ENCODE measurements at regions not wholly inside any gene's neighbourhood (a gene's known extent, or its start where the extent isn't known, plus 50 kb on each side); places are given as distances from the start of the nearest gene placed in this dataset.
"Not testable (repeated sequence)": the region's sequence is repeated elsewhere in the genome, so short reads cannot be mapped to it uniquely, and the experiment has no call there.

DNA sequence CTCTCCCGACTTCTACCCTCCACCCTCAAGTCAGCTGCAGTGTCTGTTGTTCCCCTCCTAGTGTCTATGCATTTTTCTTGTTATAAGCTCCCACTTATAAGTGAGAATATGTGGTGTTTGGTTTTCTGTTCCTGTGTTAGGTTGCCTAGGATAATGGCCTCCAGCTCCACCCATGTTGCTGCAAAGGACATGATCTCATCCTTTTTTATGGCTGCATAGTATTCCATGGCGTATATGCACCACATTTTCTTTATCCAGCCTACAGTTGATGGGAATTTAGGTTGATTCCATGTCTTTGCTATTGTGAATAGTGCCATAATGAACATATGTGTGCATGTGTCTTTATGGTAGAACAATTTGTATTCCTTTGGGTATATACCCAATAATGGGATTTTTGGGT is 80.7 kb downstream of the SPTSSA start:
- H3K4me3 ChIP-seq (replicated peaks; ENCODE audit: low read depth, low read length); DNase-seq (ENCODE audit: extremely low read depth, low read depth): not testable (repeated sequence)

DNA sequence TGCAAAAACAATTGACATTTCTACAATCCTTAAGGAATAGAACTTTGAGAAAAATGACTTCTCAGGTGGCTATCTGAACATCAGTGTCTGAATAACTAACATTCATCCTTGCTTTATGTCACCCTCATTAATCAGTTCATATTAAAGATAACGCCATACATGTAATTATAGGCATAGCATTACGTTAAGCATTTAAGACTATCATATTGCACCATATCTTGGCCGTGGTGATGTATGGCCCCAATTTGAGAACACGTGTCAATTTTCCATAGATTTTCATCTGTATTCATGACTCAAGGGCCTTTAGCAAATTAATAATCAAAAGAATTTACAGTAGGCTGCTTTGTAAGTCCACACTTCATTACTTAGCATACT is 81.6 kb downstream of the SPTSSA start:
- no peak overlapping the region for H3K4me3 ChIP-seq (replicated peaks; ENCODE audit: low read depth, low read length)
- DNase-seq (ENCODE audit: extremely low read depth, low read depth), result no peak
- TF ChIP-seq, protein P1, sequence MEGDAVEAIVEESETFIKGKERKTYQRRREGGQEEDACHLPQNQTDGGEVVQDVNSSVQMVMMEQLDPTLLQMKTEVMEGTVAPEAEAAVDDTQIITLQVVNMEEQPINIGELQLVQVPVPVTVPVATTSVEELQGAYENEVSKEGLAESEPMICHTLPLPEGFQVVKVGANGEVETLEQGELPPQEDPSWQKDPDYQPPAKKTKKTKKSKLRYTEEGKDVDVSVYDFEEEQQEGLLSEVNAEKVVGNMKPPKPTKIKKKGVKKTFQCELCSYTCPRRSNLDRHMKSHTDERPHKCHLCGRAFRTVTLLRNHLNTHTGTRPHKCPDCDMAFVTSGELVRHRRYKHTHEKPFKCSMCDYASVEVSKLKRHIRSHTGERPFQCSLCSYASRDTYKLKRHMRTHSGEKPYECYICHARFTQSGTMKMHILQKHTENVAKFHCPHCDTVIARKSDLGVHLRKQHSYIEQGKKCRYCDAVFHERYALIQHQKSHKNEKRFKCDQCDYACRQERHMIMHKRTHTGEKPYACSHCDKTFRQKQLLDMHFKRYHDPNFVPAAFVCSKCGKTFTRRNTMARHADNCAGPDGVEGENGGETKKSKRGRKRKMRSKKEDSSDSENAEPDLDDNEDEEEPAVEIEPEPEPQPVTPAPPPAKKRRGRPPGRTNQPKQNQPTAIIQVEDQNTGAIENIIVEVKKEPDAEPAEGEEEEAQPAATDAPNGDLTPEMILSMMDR (IDR thresholded peaks at IDR 0.05; ENCODE audit: low read depth, low read length, missing control alignments), result no peak

DNA sequence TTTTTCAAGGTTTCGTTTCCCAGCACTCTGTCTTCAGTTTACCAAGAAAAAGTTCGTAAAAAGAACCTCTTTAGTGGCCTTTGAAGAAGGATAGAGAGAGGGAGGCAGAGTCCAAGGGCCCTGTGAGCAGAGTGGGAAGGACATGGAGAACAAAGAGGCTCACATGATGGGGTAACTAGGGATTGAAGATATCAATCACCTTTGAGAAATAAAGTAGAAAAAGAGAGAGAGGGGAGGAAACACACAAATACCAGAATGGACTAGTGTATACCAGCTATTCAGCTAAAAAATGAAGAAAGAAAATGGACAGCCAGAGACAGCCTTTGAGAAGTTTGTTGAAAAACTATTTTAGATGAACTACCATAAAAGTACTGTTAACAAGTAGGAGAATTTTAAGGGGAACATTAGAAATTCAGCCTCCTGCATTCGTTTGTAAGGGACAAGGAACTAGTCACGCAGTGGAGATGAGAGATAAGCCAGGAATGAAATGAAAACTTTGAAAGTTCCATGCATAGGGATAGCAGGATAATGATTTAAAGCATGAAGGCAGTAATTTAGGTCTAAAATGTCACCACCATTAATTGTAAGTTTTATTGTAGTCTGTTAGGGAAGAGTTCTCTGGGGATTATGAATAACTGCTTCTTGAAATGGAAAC is 82.1 kb downstream of the SPTSSA start:
- H3K4me3 ChIP-seq (replicated peaks; ENCODE audit: low read depth, low read length), result no peak overlapping the region
- TF ChIP-seq, protein P1 (IDR thresholded peaks at IDR 0.05; ENCODE audit: low read depth, low read length, missing control alignments), result no peak
- no peak for DNase-seq (ENCODE audit: extremely low read depth, low read depth)

DNA sequence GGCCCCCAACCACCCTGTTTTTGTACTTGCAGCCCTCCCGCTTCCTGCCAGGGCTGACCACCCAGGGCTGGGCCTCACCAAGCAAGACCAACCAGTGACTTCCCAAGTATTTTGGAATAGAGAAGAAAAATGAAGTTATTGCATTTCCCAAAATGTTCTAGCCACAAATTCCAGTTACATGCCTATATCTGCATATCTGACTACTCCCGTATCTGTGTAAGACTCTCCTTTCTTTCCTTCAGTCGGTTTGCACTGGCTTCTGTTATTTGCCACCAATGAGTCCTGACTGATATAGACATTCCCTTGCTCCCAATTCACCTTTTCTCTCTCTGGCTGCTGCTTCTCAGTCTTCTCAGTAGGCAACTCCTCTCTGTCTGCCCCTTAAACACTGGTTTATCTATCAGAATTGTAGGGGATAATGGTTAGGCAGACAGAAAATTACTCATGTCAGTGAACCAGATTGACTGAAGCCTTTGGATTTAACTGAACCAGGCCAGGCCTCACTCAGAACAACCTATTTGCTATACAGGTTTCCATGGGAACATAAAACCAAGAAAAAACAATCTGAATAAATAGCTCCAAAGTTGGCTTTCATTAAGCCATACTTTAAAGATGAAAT is 85.3 kb downstream of the SPTSSA start:
- DNase-seq (ENCODE audit: extremely low read depth, low read depth), result no peak
- TF ChIP-seq, protein P1 (IDR thresholded peaks at IDR 0.05; ENCODE audit: low read depth, low read length, missing control alignments), result no peak
- H3K4me3 ChIP-seq (replicated peaks; ENCODE audit: low read depth, low read length), result no peak overlapping the region

DNA sequence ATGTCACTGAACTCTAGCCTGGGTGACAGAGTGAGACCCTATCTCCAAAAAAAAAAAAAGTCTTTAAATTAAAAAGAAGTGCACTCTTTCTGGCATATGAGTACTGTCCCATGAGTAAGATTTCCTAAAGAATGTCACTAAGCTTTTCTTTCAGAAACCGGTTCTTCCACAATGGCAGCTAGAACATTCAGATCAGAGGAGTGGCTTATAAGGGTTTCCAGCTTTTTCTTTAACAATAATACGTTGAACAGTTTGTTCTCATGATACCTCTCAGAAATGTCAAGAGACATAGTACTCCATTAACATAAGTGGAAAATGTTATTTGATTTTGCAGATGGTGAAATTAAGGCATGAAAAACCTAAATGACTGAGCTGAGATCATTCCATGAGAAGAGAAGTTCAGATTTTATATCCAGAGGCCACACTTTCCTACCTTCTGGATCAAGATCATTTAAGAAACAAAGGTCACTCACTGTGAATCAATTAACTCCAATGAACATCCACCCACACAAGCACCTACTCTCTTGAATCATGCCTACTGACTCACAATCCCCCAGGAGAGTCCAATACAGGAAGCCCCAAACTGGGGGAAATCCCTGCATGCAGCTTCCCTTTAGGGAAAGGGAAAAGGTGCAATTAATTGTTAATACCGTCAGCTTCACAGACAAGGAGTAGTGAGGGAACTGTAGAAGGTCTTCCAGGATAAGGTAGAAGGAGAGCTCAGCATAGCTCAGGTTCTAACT is 86.9 kb downstream of the SPTSSA start:
- no peak overlapping the region for H3K4me3 ChIP-seq (replicated peaks; ENCODE audit: low read depth, low read length)
- TF ChIP-seq, protein P1 (IDR thresholded peaks at IDR 0.05; ENCODE audit: low read depth, low read length, missing control alignments), result no peak
- DNase-seq (ENCODE audit: extremely low read depth, low read depth), result no peak

DNA sequence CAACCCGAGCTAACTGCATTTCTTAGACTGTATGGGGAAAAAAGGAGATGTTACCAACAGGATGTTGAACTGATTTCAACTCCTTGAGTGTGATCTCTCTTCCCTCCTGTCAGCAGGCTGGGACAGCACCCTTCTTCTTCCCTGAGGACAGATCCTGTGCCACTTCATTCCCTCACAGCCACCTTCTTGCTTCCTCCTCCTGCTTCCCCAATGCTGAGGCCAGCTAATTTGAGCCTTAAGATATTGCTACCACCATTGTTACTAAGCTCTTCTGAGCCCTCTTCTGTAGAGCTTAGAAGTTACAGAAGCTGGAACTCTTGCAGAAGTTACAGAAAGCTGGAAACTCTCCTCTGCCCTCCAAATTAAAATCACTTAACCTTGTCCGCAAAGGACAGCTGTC is 88.8 kb downstream of the SPTSSA start:
- no peak overlapping the region for H3K4me3 ChIP-seq (replicated peaks; ENCODE audit: low read depth, low read length)
- no peak for DNase-seq (ENCODE audit: extremely low read depth, low read depth)
- TF ChIP-seq, protein P1 (IDR thresholded peaks at IDR 0.05; ENCODE audit: low read depth, low read length, missing control alignments), result no peak

DNA sequence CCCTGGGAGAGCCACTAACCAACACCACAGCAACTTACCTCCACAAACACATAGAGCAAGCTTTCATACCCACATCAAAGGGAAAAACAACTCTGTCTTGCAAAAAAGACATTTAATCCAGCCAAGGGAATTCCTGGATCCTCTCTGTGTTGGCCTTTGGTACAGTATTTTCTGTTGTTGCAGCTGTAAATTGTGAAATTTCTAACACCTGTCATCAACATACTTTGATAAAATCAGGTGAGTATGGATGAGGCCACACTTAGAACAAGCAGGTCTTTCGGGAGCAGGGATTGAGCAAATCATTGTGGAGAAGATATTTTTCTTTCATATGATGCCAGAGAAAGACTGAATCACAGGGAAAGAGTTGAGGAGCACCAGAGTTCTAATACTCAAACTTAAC is 89.3 kb downstream of the SPTSSA start:
- no peak for DNase-seq (ENCODE audit: extremely low read depth, low read depth)
- TF ChIP-seq, protein P1 (IDR thresholded peaks at IDR 0.05; ENCODE audit: low read depth, low read length, missing control alignments), result no peak
- no peak overlapping the region for H3K4me3 ChIP-seq (replicated peaks; ENCODE audit: low read depth, low read length)
